GM12864 (cell line): ENCODE measurements at regions not wholly inside any gene's neighbourhood (a gene's known extent, or its start where the extent isn't known, plus 50 kb on each side); places are given as distances from the start of the nearest gene placed in this dataset.
A peak's percentile ranks its signal among the peaks of the same experiment; 100 is the strongest.

Experiments
- DNase-seq: peaks from one replicate; pipeline ENCODE4 v3.0.0-alpha.2; 2011; ENCODE audit warnings: low read depth
- H3K4me3 ChIP-seq: 2 replicates; pipeline ENCODE4 v1.5.1; 2011; ENCODE audit warnings: mild to moderate bottlenecking, low read depth, low read length, control low read depth
- CTCF ChIP-seq: IDR thresholded peaks from 2 replicates; pipeline ENCODE4 v1.5.1; 2011; ENCODE audit warnings: low read depth, mild to moderate bottlenecking, moderate library complexity, low read length, control low read depth, inconsistent platforms; ENCODE audit errors: missing control alignments

- no peak for DNase-seq
- no peak for TF ChIP-seq CTCF
- H3K4me3 ChIP-seq: no peak overlapping the region
Measured at GRCh38 chr11:112625814-112626213, 335.4 kb upstream of the NCAM1 start.

- no peak overlapping the region for H3K4me3 ChIP-seq
- TF ChIP-seq CTCF: no peak
- no peak for DNase-seq
Measured at GRCh38 chr11:112626731-112627130, 334.5 kb upstream of the NCAM1 start.

- no peak for TF ChIP-seq CTCF
- H3K4me3 ChIP-seq: no peak overlapping the region
- DNase-seq: peak; percentile 43
Measured at GRCh38 chr11:112627588-112628045, 333.6 kb upstream of the NCAM1 start.

GRCh38 chr11:112628676-112629075 lies 332.5 kb upstream of the NCAM1 start:
- DNase-seq: no peak
- no peak overlapping the region for H3K4me3 ChIP-seq
- TF ChIP-seq CTCF: no peak

GRCh38 chr11:112630496-112630895 lies 330.7 kb upstream of the NCAM1 start:
- DNase-seq: no peak
- no peak overlapping the region for H3K4me3 ChIP-seq
- no peak for TF ChIP-seq CTCF

- TF ChIP-seq CTCF: no peak
- no peak for DNase-seq
Measured at GRCh38 chr11:112631333-112631732, 329.9 kb upstream of the NCAM1 start.

GRCh38 chr11:112632866-112633505 lies 328.2 kb upstream of the NCAM1 start:
- DNase-seq: no peak
- TF ChIP-seq CTCF: no peak
- H3K4me3 ChIP-seq: no peak overlapping the region

More at GRCh38 chr11:112631333-112631732, 329.9 kb upstream of the NCAM1 start:
- no peak overlapping the region for H3K4me3 ChIP-seq
